ENCODE measurements at regions not wholly inside any gene's neighbourhood (a gene's known extent, or its start where the extent isn't known, plus 50 kb on each side); places are given as distances from the start of the nearest gene placed in this dataset.

DNA sequence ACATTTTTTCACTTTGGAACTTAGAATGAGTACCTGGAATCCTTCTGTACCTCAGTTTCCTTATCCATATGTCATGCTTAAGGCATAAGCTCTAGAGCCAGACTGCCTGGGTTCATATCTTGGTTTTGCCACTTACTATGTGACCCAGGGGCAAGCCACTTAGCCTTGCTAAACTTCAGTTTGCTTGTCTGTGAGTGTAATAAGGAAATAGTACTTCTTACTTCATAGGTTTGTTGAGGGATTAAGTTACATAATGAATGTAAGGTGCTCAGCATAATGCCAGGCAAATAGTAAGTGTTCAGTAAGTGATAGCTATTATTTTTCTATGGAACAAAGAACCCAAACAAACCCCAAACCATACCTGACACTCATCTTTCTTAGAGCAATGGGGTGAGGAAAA, 225.1 kb downstream of the BCAT1 start:
- DNase-seq (ENCODE audit: low spot score) = no peak

DNA sequence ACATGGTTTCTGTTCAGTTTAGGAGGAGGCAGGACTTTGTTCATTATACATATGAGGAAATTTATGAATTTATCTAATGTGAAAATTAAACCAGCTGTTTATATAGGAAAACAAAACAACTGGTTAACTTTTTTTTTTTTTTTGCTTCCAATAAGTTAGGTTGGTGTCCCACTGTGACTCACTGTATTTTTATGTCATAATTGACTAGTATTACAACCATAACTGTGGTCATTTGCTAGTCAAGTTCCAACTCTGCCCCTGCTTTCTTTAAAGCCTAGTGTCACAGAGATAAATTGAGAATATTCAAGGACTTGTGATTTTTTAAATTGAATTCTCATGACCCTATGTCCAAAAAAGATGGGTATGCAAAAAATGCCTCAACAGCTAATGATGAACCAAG, 227.7 kb downstream of the BCAT1 start:
- no peak for DNase-seq (ENCODE audit: low spot score)

DNA sequence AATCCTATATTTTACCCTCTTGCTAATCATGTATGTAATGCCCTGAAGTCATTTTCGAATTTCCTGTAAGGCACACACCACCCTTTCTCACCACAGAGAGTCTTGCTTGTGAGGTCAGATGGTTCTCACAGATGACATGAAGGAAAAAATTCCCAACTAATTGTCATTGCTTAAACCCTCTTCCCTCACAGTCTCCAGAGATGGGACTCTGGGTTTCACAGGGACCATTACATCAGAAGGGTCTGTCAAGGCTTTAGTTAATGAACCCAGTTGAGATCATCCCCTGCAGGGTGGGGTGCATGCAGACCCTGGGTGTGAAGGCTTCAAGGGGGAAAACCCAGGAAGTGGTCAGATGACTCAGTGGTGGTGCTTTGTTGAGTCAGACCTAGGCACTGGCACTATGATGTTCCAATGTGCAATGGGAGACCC, 229.6 kb downstream of the BCAT1 start:
- DNase-seq (ENCODE audit: low spot score) = no peak

DNA sequence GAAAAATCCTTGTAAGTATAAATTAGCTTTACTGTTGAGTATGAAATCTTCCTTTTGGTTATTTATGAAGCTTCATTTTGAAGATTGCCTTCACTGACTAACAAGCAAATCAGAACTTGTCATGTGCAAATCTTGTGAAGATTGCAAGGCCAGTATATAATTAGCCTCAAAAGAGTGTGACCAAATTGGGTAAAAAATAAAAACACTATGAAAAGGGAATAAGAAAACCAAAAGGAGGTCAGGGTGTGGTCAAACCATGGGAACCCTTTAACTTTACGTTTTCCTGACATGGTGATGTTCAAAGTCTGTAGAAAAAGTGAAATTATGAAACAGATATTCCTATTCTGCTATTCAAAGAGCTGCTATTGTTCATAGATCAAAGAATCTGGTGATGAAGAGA, 230.3 kb downstream of the BCAT1 start:
- no peak for DNase-seq (ENCODE audit: low spot score)

DNA sequence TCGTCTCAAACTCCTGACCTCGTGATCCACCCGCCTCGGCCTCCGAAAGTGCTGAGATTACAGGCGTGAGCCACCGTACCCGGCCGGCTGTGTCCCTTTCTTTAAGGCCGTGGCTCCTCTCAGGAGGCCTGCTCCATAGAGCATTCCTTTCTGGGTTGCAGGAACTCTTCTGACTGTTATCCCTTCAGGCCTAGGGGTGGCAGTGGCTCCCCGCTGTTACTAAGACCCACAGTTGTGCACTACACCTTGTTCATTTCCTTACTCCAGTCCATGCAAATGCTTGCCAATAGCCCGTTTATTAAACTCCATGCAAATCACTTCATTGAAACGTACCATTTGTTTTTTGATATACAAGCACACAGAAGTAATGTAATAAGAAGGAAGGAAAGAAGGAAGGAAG, 234.7 kb downstream of the BCAT1 start:
- no peak for DNase-seq (ENCODE audit: low spot score)

DNA sequence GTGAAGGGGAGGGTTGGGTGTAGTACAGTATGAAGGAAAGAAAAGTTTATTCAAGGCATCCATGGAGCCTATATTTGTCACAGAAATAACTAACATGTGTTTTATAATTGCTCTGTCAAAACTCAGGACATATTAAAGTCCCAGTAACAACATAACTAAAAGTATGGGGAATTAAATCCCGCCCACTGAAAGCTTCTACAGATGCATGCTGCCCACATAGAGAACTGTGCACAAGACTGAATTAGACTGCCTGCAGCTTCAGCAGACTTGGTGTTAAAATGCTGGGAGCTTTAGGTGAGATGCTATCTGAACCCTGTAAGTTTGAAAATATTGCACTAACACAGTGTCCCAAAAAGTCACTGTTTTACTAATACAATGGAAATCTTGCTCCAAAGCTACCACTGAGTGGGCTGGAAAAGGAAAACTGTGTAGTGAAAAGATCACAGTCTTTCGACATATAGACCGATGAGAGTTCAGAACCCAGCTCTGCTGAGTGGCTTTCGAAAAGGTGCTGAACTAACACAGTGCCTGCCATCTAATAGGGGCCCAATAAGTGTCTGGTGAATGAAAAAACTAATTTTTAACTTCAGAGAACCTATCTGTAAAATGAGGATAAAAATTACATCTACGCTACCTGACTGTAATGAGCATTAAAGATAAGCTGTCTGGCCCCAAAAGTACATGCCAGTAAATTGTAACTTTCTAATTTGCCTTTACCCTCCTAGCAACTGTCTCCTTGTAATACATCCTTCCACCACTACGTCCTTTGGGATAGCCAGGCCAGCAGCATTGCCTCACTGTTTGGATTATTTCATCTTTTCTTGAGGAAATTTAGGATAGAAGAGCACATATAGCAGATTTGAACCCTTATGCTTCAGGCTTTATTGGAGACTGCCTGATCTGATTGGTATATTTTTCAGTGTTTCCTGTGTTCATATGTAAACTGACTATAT, 237.6 kb downstream of the BCAT1 start:
- no peak for DNase-seq (ENCODE audit: low spot score)

DNA sequence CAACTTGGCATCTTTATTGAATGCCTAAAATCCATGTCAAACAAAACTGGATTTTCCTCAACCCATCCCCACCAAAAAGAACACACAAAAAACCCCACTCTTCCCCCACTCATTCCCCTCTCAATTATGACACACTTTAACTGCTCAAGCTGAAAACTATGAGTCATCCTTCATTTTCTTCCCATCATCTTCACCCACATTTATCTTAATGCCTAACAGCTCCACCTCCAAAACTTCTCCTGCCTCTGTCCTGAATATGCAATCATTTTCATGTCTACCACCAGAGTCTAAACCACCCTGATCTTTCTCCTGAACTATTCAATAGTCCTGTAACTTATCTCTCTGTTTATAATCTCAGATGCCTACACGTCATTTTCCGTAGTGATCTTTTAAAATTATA, 239.7 kb downstream of the BCAT1 start:
- no peak for DNase-seq (ENCODE audit: low spot score)

DNA sequence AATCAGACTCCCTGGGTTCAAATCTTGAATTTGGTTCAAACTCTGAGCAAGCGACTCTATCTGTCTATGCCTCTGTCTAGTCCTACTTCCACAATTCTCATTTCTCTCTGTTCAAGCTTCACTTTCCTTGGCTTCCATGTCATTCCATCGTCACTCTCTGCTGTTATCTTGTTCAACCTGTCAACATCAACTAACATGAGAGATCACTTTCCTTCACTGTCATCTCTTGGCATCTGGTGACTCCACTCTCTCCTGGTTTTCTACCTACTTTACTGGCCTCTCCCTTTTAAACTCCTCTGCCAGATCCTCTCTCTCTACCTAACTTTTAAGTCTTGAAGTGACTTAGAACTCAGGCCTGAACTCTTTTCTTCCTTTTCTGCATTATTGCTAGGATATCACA, 240.2 kb downstream of the BCAT1 start:
- no peak for DNase-seq (ENCODE audit: low spot score)

DNA sequence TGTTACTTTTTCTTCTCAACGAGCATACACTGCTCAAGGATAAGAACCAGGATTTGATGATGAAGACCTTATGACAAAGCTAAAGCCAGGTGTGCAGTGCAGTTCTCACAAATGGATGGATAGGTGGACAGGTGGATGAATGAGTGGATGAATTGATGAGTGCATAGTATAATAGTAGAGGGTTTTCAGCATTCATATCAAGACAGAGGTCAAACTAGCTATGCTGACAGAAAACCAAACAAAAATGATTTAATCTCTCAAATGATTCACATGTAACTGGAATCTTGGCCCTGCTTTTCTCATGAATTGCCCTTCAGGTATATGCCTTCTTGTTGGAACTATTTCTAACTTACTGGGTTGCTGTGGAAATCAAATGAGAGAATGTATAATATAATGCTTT, 240.9 kb downstream of the BCAT1 start:
- DNase-seq (ENCODE audit: low spot score) = no peak

DNA sequence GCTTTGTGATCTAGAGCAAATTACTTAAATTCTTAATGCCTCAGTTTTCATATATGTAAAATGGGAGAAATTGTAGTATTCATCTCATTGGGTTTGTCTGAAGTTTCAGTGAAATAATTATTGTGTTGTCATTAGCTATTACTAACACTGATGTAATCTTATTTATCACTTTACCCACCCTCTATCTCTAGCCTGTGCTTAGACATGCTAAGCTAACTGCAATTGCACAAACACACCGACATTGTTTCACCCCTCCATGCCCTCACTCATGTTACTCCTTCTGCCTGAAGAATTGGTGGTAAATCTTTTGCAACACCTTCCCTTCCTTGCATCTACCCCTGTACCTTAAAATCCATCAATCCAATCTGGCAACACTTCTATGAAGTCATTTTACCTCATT, 241.6 kb downstream of the BCAT1 start:
- DNase-seq (ENCODE audit: low spot score) = no peak

DNA sequence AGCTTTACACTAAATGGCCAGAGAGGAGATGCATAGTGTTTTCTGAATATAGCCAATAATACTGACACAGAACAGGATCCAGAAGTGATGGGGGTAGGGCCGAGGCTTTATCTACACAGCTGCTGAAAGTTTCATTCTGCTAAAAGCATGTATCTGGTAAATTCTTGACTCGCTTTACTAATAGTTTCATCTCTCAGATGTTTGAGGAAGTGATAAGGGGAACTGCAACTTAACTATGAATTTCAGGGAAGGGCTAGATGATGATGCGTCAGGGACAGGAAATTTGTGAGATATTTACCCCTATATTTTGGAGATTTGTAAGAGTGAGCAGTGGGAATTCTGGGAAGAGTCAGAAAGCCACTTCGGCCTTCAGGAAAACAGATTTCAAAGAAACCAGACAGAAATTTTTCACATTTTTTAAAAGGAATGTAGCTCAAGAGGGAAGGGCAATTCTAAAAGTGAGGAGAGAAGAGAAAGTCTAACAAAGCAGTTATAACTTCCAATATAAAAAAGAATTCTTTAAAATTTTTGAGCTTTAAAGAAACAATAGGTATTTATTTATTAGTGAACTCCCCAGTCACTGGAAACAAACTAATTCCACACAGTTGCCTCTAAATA, 243.1 kb downstream of the BCAT1 start:
- no peak for DNase-seq (ENCODE audit: low spot score)

DNA sequence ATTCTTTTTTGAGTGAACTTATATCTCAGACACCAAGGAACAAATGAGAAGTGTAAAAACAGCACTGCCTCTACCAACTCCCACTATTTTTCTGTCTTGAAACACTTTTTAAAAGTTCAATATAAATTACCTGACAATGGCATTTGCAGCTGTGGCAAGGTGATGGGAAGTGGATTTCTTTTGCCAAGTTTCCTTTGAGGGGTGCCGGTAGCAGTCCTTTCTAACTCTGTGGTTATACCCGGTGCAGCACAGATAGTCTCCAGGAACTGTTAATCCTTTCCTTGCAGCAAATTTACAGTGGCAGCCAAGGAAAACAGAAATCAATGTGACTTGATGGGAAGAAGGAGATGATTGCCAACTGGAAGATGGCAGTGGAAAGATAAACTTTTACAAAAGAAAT, 243.7 kb downstream of the BCAT1 start:
- DNase-seq (ENCODE audit: low spot score) = no peak

DNA sequence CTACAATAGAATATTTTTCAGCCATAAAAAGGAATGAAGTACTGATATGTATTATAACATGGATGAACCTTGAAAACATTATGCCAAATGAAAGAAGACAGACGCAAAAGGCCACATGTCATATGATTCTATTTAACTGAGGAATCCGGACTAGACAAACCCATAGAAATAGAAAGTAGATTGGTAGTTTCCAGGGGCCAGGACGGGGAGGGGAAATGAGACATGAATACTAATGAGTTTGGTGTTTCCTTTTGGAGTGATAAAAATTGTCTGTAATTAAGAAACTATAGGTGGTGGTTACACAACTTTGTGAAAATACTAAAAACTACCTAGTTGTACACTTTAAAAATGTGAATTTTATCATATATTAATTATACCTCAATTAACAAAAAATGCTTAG, 247.6 kb downstream of the BCAT1 start:
- DNase-seq (ENCODE audit: low spot score) = no peak

DNA sequence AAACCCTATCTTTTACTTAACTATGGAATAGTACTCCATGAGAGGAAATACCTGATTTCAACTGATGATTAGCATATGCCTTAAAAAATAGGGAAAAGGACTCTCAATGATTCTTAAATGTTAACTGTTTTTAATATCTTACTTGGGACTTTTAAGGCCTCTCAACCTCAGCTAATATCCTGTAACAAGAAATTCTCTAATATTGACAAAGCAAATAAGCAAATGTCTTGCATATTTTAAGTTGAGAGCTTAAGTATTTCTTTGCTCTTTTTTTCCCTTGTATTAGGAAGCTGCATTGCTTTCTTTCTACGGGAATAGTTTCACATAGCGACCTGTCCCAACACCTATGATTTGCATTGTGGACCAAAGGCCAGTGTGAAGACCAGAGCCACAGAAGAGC, 249.9 kb downstream of the BCAT1 start:
- DNase-seq (ENCODE audit: low spot score) = no peak

DNA sequence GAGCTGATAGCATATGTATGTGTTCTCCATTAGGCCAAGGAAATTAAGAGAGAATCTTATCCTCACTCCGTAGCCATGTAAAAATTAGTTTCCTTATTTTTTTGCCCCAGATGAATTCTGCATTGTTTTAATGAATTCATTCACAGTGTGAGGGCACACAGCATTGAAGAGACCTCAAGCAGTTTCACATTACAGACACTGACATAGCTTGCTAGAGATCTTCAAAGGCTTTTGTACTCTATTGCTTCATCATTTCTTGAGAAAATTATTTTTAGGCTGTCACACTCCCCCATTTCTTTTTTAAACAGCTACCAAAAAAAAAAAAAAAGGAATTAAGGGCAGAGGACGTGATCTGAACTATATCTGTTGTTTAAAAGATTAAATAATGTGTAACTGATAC, 251.1 kb downstream of the BCAT1 start:
- no peak for DNase-seq (ENCODE audit: low spot score)

DNA sequence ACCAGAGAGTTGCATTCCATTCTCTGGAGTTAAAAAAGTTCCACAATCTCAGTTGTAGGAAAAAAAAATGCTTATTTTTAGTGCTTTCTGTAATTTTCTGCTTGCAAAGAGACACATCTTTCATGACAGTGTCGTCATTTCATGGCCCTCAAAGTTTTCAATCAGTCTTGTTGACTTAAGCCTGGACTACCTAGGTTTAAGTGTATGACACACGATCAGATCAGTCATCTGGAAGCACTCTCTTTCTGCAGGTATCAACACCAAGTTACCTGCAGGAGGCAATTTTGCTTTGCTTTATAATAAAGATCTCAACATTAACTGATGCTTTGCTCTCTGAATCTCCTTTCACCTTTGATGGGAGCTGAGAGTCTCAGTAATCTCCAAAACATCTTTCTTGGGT, 251.6 kb downstream of the BCAT1 start:
- DNase-seq (ENCODE audit: low spot score) = no peak

DNA sequence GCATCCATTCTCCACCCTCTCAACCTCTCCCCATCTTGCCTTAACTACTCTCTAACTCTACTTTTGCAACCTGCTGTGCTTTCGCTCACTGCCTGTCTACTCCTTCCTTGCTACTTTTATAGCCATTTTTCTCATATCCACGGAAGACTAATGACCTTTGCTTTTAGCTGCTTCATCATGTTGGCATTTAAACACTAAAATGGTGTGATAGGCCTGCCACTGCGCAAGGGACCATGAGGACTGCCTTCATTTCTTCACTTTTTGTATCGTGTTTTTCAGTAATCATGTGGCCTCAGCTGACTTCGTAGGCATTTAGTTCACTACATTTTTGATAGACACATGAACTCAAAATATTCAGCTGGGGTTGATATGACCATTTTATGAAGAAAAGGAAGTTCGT, 252.1 kb downstream of the BCAT1 start:
- no peak for DNase-seq (ENCODE audit: low spot score)

DNA sequence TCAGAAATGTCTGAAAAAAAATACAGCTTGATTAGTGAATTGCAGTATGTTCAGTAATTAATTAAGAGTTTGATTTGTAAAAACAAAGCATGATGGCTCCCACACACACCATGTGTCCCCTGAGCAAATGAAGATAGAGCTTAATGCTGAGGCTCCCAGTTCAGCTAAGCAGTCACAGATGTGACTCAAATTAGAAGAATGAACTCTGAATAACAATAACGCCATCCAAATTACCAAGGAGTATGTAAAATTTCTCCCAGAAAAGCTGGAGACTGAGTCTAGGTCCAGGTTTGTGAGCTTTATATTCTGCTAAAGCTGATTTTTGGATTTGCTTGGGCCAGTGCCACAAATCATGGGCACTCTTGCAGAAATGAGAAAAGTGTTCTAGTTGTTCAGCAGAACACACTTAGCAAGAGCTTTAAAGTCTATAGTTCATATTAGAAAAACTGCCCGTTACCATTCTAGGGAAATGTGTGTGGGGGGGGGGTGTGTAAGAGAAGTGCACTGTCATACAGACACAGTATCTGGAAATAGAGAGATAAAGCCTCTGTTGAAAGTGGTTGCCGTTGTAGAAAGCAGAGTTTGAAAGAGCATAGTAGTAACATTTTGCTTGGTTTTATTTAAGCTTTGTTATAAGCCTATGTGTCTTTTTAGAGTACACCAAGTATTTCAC, 253.1 kb downstream of the BCAT1 start:
- no peak for DNase-seq (ENCODE audit: low spot score)

DNA sequence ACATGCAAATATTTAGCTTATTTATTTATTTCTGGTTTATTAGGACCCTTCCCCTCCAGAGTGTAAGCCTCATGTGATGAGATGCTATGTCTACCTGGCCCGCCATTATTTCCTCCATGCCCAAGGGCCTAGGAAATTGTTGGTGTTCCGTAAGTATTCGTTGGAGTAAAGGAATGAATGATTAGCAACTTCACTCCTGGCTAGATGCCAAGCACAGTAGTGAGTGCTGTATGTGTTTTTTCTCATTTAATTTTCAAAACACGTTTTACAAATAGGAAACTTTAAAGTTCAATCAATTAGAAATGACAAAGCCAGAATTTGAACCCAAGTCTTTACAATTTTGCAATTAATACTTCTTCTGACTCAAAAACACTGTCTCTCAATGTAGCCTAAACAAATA, 253.8 kb downstream of the BCAT1 start:
- no peak for DNase-seq (ENCODE audit: low spot score)

DNA sequence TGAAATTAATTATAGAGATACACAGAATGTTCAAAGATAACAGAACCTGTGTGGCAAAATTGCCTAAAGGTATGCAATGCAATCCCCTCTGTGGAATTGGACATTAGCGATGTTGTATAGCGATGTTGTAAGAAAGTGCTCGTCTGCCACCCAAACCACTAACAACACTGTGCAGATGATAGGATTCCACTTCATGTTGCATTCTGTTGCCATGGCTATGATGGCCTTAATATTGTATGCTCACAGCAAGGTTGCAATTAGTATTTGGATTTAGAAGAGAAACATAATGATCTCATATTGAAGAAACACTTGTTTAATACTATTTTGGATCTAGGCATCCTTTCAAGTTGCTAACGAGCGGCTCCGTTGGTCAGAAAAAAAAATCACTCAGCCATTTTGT, 260.3 kb downstream of the BCAT1 start:
- no peak for DNase-seq (ENCODE audit: low spot score)

DNA sequence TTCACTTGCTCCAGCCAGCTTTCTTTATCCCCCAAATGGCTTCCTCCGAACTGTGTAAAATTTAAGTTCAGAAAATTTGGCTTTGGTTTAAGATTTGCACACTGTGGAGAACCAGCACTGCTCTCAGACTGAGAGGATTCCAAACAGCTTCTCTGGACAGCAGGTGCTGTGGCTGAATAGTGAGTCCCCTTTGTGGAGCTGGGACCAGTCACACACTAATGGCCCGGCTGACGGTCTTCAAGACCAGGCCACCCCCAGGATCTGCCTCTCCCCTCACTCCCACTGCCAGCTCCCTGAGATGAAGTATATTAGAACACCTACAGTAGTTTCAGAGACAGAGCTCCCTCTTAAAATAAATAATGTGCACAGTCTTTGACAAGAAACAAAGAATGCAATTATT, 267.3 kb downstream of the BCAT1 start:
- no peak for DNase-seq (ENCODE audit: low spot score)

DNA sequence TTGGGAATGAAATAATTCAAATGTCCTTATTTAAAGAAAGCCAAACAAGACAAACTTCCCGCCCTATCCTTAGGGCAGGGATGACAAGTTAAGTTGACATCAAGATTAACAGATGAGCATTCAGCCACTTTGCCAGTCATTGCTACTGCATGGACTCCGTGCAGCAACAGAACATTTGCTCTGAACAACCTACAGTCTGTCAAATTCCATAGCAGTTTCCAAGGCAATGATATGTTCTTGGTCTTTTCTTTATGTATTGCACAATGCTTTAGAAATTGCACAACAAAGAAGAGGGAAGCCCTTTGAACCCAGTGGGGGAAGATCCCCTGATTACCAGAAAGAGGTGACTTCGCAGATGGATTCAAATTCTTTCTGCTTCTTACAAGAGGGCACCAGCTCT, 269.8 kb downstream of the BCAT1 start:
- no peak for DNase-seq (ENCODE audit: low spot score)

DNA sequence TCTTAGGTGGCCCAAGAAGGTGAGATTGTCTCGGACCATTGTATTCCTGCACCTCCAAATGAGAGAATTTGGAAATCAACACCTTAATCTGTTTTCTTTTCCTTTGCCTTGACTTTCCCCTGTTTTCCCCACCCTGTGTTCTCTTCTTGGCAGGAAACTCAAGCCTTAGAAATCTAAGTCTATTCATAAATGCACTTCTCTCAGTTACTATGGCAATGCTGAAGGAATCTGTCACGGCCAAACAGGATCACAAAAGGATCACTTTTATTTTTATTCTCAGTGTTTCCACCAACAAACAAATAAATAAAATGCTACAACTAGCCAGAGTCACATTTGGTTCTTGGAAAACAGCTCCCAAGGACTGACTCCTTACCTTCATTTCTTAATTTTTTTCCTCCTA, 270.5 kb downstream of the BCAT1 start:
- DNase-seq (ENCODE audit: low spot score) = no peak

All from HuH-7.5 (cell line).